Suprapubic skin (tissue), 4 donors: ENCODE measurements at regions not wholly inside any gene's neighbourhood (a gene's known extent, or its start where the extent isn't known, plus 50 kb on each side); places are given as distances from the start of the nearest gene placed in this dataset.

Experiments
- POLR2A ChIP-seq, 2 donors: fragments of 450-650 bp; IDR thresholded peaks; one replicate each; pipeline ENCODE4 v1.6.1; 2017; ENCODE audit warnings: antibody characterized with exemption in 2 of 2, mild to moderate bottlenecking in 2 of 2, moderate library complexity in 2 of 2
- POLR2AphosphoS5 ChIP-seq, 3 donors: sonication (generic); formaldehyde crosslinking; IDR thresholded peaks; one replicate each; pipeline ENCODE4 v1.6.1; 2017; ENCODE audit warnings: antibody characterized with exemption in 3 of 3
- TF ChIP-seq, protein P1 (sequence below), 2 donors: fragments of 200-600 bp in 1 of 2; fragments of 450-650 bp in 1 of 2; sonication (generic) in 1 of 2; IDR thresholded peaks; one replicate each; pipeline ENCODE4 v1.5.1; 2016 to 2019; ENCODE audit warnings: antibody characterized with exemption in 2 of 2, mild to moderate bottlenecking in 1 of 2, moderate library complexity in 1 of 2

DNA sequence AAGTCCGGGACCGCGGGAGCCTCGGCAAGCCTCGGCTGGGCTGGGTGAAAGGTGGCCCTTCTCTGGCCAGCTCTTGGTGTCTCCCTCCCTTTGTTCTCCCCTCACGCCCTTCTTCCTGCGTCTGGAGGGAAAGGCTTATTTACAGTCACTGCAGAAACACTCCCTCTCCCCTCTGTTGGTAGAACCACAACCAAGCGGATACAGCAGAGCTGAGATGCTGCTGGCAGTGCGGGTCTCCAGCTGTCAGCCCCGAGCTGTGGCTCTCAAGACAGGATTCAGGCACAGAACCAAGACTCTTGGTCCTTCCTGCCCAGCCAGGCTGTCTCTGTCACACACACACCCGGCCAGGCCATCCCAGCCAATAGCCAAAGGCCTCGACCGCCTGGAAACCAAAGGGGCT, 133.3 kb downstream of the ENGASE start:
- TF ChIP-seq, protein P1, sequence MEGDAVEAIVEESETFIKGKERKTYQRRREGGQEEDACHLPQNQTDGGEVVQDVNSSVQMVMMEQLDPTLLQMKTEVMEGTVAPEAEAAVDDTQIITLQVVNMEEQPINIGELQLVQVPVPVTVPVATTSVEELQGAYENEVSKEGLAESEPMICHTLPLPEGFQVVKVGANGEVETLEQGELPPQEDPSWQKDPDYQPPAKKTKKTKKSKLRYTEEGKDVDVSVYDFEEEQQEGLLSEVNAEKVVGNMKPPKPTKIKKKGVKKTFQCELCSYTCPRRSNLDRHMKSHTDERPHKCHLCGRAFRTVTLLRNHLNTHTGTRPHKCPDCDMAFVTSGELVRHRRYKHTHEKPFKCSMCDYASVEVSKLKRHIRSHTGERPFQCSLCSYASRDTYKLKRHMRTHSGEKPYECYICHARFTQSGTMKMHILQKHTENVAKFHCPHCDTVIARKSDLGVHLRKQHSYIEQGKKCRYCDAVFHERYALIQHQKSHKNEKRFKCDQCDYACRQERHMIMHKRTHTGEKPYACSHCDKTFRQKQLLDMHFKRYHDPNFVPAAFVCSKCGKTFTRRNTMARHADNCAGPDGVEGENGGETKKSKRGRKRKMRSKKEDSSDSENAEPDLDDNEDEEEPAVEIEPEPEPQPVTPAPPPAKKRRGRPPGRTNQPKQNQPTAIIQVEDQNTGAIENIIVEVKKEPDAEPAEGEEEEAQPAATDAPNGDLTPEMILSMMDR (IDR thresholded peaks at IDR 0.05), result no peak
- TF ChIP-seq POLR2A (IDR thresholded peaks at IDR 0.05) (no peak), POLR2AphosphoS5 (IDR thresholded peaks at IDR 0.05) (no peak)
